ENCODE measurements at regions not wholly inside any gene's neighbourhood (a gene's known extent, or its start where the extent isn't known, plus 50 kb on each side); places are given as distances from the start of the nearest gene placed in this dataset.
"Not testable (repeated sequence)": the region's sequence is repeated elsewhere in the genome, so short reads cannot be mapped to it uniquely, and the experiment has no call there.

GRCh38 chr10:118805146-118805545 is 50.4 kb upstream of the CACUL1 start:
- no peak for DNase-seq (ENCODE audit: low spot score)

GRCh38 chr10:118807512-118808305 is 52.9 kb upstream of the CACUL1 start:
- DNase-seq (ENCODE audit: low spot score): no peak

DNA sequence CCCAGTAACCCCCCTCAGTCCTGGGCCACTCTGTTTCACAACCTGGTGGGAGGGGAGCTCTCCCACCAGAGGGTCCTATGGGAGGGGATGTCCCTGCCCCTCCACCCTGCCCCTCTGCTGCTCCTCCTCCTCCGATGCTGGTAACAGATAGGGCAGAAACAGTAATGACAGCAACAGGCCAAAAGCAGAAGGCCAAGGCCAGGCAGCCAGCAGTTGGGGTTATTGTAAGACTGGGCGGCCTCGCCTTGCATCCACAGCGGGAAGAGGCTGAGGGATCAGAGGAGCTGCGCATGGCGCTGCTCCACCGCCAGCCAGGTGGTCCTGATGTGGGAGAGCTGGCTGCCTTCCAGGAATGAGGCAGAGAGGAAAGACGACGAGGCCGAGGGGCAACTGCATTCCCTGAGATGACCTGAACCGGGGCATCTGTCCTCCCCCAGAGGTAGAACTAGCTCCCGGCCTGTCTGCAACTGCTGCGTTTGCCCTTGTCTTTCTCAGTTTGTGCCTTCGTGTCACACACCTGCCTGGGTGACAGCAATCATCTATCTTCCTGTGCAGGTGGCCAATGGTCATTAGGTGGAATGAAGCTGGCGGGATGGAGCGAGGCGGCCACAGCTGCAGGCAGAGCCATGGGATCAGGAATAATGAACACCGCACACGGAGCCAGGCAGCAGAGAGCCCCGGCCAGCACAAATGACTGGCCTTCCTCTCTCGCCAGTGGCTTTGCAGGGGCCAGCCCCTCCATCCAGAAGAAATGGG is 54.0 kb upstream of the CACUL1 start:
- DNase-seq (ENCODE audit: low spot score): no peak

GRCh38 chr10:118809357-118810220 is 54.8 kb upstream of the CACUL1 start:
- no peak for DNase-seq (ENCODE audit: low spot score)

DNA sequence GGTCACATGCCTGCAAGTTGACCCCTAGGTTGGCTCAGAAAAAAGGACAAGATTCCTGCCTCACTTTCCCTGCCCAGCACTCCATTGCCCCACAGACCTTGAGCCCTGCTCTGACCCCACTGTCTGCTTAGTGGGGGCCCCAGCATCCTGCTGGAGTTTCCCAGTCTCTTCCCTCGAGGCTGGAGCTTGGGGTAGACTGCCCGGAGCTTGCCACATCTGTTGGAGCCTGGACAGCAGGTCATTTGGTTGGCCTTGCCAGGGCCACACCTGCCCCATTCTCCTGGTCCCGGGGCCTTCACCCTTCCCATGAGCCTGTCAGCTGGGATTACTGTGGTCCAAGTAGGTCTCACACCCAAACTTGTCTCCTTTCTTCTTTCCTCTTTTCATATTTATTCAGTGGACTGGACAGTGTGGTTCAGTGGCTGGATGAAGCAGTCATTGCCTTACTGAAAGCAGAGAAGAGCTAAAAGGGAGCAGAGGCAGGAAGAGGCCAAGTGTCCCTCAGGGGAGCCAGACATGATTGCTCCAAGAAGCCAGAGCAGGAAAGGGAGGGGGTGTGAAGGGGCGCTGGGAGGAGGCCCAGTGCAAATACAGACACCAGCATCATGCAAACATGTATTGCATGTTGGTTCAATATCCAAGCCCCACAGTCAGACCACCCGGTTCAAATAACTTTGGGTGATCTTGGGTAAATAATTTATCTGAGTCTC is 56.2 kb upstream of the CACUL1 start:
- DNase-seq (ENCODE audit: low spot score): no peak

- no peak for DNase-seq (ENCODE audit: low spot score)
Observed at GRCh38 chr10:118811675-118812392, 57.1 kb upstream of the CACUL1 start.

- DNase-seq (ENCODE audit: low spot score): no peak
Observed at GRCh38 chr10:118812393-118812740, 57.6 kb upstream of the CACUL1 start.

DNA sequence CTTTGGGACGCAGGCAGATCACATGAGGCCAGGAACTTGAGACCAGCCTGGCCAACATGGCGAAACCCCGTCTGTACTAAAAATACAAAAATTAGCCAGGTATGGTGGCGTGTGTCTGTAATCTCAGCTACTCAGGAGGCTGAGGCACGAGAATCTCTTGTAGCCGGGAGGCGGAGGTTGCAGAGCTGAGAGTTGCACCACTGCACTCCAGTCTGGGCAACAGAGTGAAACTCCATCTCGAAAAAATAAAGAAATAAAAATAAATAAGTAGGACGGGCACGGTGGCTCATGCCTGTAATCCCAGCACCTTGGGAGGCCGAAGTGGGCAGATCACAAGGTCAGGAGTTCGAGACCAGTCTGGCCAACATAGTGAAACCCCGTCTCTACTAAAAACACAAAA is 58.2 kb upstream of the CACUL1 start:
- DNase-seq (ENCODE audit: low spot score): not testable (repeated sequence)

GRCh38 chr10:118816471-118817168 is 61.9 kb upstream of the CACUL1 start:
- DNase-seq (ENCODE audit: low spot score): no peak

DNA sequence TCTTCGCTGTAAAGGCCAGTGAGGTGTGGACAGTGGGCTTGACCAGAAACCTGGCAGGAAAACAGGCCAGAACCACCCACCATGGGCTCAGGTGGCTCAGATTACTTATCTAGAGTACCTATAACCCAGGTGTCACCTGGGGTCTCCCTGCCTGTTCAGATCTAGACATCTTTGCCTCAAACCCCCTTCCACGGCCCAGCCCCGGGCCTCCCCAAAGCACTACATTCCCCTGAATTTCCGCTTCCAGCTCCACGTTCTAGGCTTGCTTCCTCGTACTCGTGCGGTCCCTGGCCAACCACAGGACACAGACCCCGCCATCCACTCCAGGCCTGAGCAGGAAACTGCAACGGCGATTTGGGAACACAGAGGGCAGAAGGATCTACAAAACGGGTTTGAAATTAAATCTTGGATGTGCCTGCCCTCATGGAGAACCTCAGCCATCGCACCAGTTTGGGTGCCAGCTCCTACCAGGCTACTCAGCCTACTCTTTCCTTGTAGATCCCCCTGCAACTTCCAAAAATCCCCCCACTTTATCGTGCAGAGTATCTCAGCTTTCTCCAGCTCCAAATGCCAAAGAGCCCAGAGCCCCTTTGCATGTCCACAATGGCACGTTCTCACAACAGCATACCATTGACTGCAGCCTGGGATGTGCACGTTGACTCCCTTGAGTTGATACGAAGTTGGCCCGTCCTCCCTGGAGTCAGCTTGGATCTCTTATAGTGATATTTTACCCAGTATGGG is 62.7 kb upstream of the CACUL1 start:
- no peak for DNase-seq (ENCODE audit: low spot score)

GRCh38 chr10:118818621-118819221 is 64.0 kb upstream of the CACUL1 start:
- DNase-seq (ENCODE audit: low spot score): no peak

GRCh38 chr10:118820326-118821116 is 65.8 kb upstream of the CACUL1 start:
- no peak for DNase-seq (ENCODE audit: low spot score)

GRCh38 chr10:118823256-118823907 is 68.6 kb upstream of the CACUL1 start:
- no peak for DNase-seq (ENCODE audit: low spot score)

GRCh38 chr10:118827053-118827452 is 72.3 kb upstream of the CACUL1 start:
- DNase-seq (ENCODE audit: low spot score): no peak

GRCh38 chr10:118827466-118828155 is 72.8 kb upstream of the CACUL1 start:
- no peak for DNase-seq (ENCODE audit: low spot score)

DNA sequence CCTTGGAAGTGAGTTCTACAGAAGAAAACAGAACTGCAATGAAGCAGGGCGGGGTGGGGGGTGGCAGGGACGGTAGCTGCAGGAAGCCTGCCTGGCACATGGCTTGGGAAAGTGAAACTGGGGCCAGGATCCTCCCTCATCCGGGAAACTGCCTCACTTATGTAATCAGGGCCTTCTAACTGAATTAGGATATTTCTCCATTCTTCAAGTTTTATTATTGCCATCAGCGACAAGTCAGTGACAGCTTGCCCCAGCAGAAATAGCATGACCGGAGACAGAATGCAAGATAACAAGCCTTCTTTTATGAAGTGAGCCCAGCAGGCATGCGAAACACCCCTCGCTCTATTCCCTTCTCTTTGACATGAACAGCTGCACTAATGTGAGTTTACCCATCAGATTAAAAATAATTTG is 77.5 kb upstream of the CACUL1 start:
- no peak for DNase-seq (ENCODE audit: low spot score)

GRCh38 chr10:118834370-118834769 is 79.6 kb upstream of the CACUL1 start:
- DNase-seq (ENCODE audit: low spot score): not testable (repeated sequence)
